IMR-90 (cell line): ENCODE measurements at regions not wholly inside any gene's neighbourhood (a gene's known extent, or its start where the extent isn't known, plus 50 kb on each side); places are given as distances from the start of the nearest gene placed in this dataset.

Source experiments
- ATAC-seq: fragments of 200-7000 bp; cut with Tn5 transposase; 2 replicates; pipeline ENCODE4 v1.9.1; 2020; ENCODE audit warnings: low read depth, mild to moderate bottlenecking, moderate library complexity
- BruUV-seq: library from RNA; stranded (reverse); fragments of 400-500 nt; replicated peaks from 2 replicates; lab custom pipeline; 2021; lab: Mats Ljungman, UMichigan
- CTCF ChIA-PET: fragments of 300-600 bp; formaldehyde crosslinking; extraction: SDS; loops from one replicate; lab custom pipeline; 2021; ENCODE audit warnings: antibody characterized with exemption; lab: Yijun Ruan, JAX
- POLR2A ChIA-PET: fragments of 300-600 bp; sonication (Branson Sonifier 250); formaldehyde crosslinking; loops from one replicate; lab custom pipeline; 2022; ENCODE audit warnings: antibody characterized with exemption; ENCODE audit not compliant: unreplicated experiment; lab: Charles Lee
- DNase-seq: peaks from one replicate; pipeline ENCODE4 v3.0.0; 2013
- H2AFZ ChIP-seq: replicated peaks from 2 replicates; pipeline ENCODE3; 2013; ENCODE audit warnings: low read length, mild to moderate bottlenecking; ENCODE audit not compliant: poor library complexity
- H2AK5ac ChIP-seq: 2 replicates; pipeline ENCODE4 v1.6.1; 2013; ENCODE audit warnings: low read depth, low read length, inconsistent platforms
- H2AK9ac ChIP-seq: replicated peaks from 2 replicates; pipeline ENCODE3; 2013; ENCODE audit warnings: mild to moderate bottlenecking, low read depth, low read length, moderate library complexity; ENCODE audit not compliant: poor library complexity
- H2BK120ac ChIP-seq: 2 replicates; pipeline ENCODE4 v1.6.1; 2013; ENCODE audit warnings: low read depth, low read length, inconsistent platforms
- H2BK15ac ChIP-seq: 3 replicates; pipeline ENCODE4 v1.6.1; 2013; ENCODE audit warnings: low read depth, low read length, inconsistent platforms
- H2BK20ac ChIP-seq: 2 replicates; pipeline ENCODE4 v1.6.1; 2013; ENCODE audit warnings: low read depth, mild to moderate bottlenecking, inconsistent platforms, low read length, moderate library complexity
- H2BK5ac ChIP-seq: 2 replicates; pipeline ENCODE4 v1.6.1; 2013; ENCODE audit warnings: mild to moderate bottlenecking, low read depth, low read length, inconsistent platforms; ENCODE audit not compliant: poor library complexity, severe bottlenecking
- H3K14ac ChIP-seq: replicated peaks from 2 replicates; pipeline ENCODE4 v1.6.1; 2013; ENCODE audit warnings: low read depth, low read length, inconsistent platforms
- H3K18ac ChIP-seq: 2 replicates; pipeline ENCODE4 v1.6.1; 2013; ENCODE audit warnings: low read depth, low read length, control low read depth
- H3K23ac ChIP-seq: 2 replicates; pipeline ENCODE4 v1.6.1; 2013; ENCODE audit warnings: low read depth, low read length, inconsistent platforms
- H3K27ac ChIP-seq: 2 replicates; pipeline ENCODE4 v1.5.1; 2013; ENCODE audit warnings: mild to moderate bottlenecking, control low read depth, low read length; ENCODE audit not compliant: insufficient read depth
- H3K27me3 ChIP-seq: 2 replicates; pipeline ENCODE4 v1.6.1; 2013; ENCODE audit warnings: low read length; ENCODE audit not compliant: control insufficient read depth, insufficient read depth
- H3K36me3 ChIP-seq: 2 replicates; pipeline ENCODE4 v1.6.1; 2013; ENCODE audit warnings: low read length, mixed read lengths; ENCODE audit not compliant: control insufficient read depth, insufficient read depth
- H3K4ac ChIP-seq: 2 replicates; pipeline ENCODE4 v1.6.1; 2013; ENCODE audit warnings: low read depth, low read length, inconsistent platforms
- H3K4me1 ChIP-seq: 2 replicates; pipeline ENCODE4 v1.6.1; 2013; ENCODE audit warnings: low read length, mixed read lengths; ENCODE audit not compliant: control insufficient read depth, insufficient read depth
- H3K4me2 ChIP-seq: 2 replicates; pipeline ENCODE4 v1.6.1; 2013; ENCODE audit warnings: low read depth, mild to moderate bottlenecking, control low read depth, low read length, moderate library complexity
- H3K4me3 ChIP-seq: 2 replicates; pipeline ENCODE4 v1.5.1; 2013; ENCODE audit warnings: low read depth, mild to moderate bottlenecking, control low read depth, low read length, moderate library complexity; ENCODE audit not compliant: insufficient read depth
- H3K56ac ChIP-seq: 2 replicates; pipeline ENCODE4 v1.6.1; 2013; ENCODE audit warnings: low read length, inconsistent platforms; ENCODE audit not compliant: insufficient read depth; ENCODE audit errors: extremely low read depth
- H3K79me1 ChIP-seq, 2 experiments: 2 replicates each; pipeline ENCODE4 v1.6.1; 2013; ENCODE audit warnings: low read length in 2 of 2, inconsistent platforms in 1 of 2, low read depth in 1 of 2
- H3K9ac ChIP-seq: 2 replicates; pipeline ENCODE4 v1.6.1; 2013; ENCODE audit warnings: low read depth, low read length, control low read depth
- H3K9me1 ChIP-seq: 2 replicates; pipeline ENCODE4 v1.6.1; 2013; ENCODE audit warnings: low read length, inconsistent platforms; ENCODE audit not compliant: insufficient read depth
- H3K9me3 ChIP-seq: 2 replicates; pipeline ENCODE4 v1.6.1; 2013; ENCODE audit warnings: low read length; ENCODE audit not compliant: control insufficient read depth, insufficient read depth
- H4K20me1 ChIP-seq: 2 replicates; pipeline ENCODE4 v1.6.1; 2013; ENCODE audit warnings: low read length, inconsistent platforms; ENCODE audit not compliant: insufficient read depth
- H4K5ac ChIP-seq: 2 replicates; pipeline ENCODE4 v1.6.1; 2013; ENCODE audit warnings: mild to moderate bottlenecking, low read depth, low read length, control low read depth
- H4K8ac ChIP-seq, 2 experiments: 2 replicates each; pipeline ENCODE4 v1.6.1; 2013; ENCODE audit warnings: low read depth in 2 of 2, low read length in 2 of 2, control low read depth in 1 of 2, inconsistent platforms in 1 of 2
- H4K91ac ChIP-seq: 2 replicates; pipeline ENCODE4 v1.6.1; 2013; ENCODE audit warnings: low read depth, low read length, inconsistent platforms; ENCODE audit not compliant: insufficient read depth
- CEBPB ChIP-seq: IDR thresholded peaks from 2 replicates; pipeline ENCODE4 v1.6.1; 2012; ENCODE audit warnings: low read depth, low read length, improper control_type of control experiment
- WGBS, 2 experiments: methylation state at CpG; one replicate each; pipeline versions ENCODE4 v1.1.5 to v1.1.7; 2013; ENCODE audit warnings: missing lambda C conversion rate in 2 of 2; ENCODE audit not compliant: insufficient read length in 1 of 2; ENCODE audit errors: extremely low coverage in 2 of 2; 5-methylcytosine and 5-hydroxymethylcytosine counted together
- dilution Hi-C: fragments of 300-500 bp; cut with HindIII; formaldehyde crosslinking; loops from one replicate; pipeline ENCODE4 v1.14.3; 2018; ENCODE audit warnings: low sequenced_read_pairs; ENCODE audit not compliant: unreplicated experiment
- in situ Hi-C: fragments of 300-500 bp; cut with MboI; formaldehyde crosslinking; loops from 3 replicates; pipeline ENCODE4 v1.14.3; 2019; ENCODE audit warnings: low sequenced_read_pairs, inconsistent platforms, mixed read lengths
- intact Hi-C: fragments of 100-400 bp; cut with micrococcal nuclease; formaldehyde crosslinking; loops from 2 replicates; pipeline ENCODE4 v1.10.0; 2022

GRCh38 chr2:239600001-239600593 is 199.3 kb upstream of the HDAC4 start:
- in situ Hi-C loops = no loop called here
- Histone ChIP-seq H2BK5ac (no peak overlapping the region), H3K4me3 (no peak overlapping the region), H2BK120ac (no peak overlapping the region), H4K20me1 (no peaks in the 10 kb centered on the region), H4K91ac (no peak overlapping the region), H2AK5ac (no peak overlapping the region), H3K4me1 (no peaks in the 10 kb centered on the region), H3K27ac (no peak overlapping the region), H3K23ac (no peak overlapping the region), H3K9ac (no peak overlapping the region), H2AFZ (no peak overlapping the region), H3K18ac (no peak overlapping the region), H4K5ac (no peak overlapping the region), H4K8ac (no peak overlapping the region), H3K9me3 (peaks cover 50% of the 10 kb centered on the region), H3K27me3 (no peaks in the 10 kb centered on the region), H3K9me1 (no peaks in the 10 kb centered on the region), H3K79me1 (no peaks in the 10 kb centered on the region), H2BK15ac (no peak overlapping the region), H3K14ac (no peak overlapping the region), H2BK20ac (no peak overlapping the region), H3K36me3 (no peaks in the 10 kb centered on the region), H3K4me2 (no peak overlapping the region), H3K4ac (no peak overlapping the region), H3K56ac (no peak overlapping the region), H2AK9ac (no peak overlapping the region)
- BruUV-seq = no TSS peak
- ChIA-PET CTCF (no interaction called here), POLR2A (no interaction called here)
- TF ChIP-seq CEBPB = no peak
- WGBS, 2 experiments = no CpG with 5 or more reads among the region's 14 CpGs
- intact Hi-C loops = no loop called here
- ATAC-seq (no peak), DNase-seq (no peak)
- dilution Hi-C loops = no loop called here
